ENCODE measurements at regions not wholly inside any gene's neighbourhood (a gene's known extent, or its start where the extent isn't known, plus 50 kb on each side); places are given as distances from the start of the nearest gene placed in this dataset.

- no peaks in the 10 kb centered on the region for H3K9me3 ChIP-seq
- H3K4me3 ChIP-seq, result no peak overlapping the region
- H3K27ac ChIP-seq, result no peak overlapping the region
- H3K4me1 ChIP-seq (ENCODE audit: control insufficient read depth in 1 of 2, low read depth in 2 of 2), result peaks cover 0 to 15% of the 10 kb centered on the region in 2 donors
- no peak for ATAC-seq (ENCODE audit: insufficient number of reproducible peaks, low FRiP score, low read depth)
- H3K27me3 ChIP-seq (replicated peaks; ENCODE audit: insufficient read depth), result no peaks in the 10 kb centered on the region
- no peaks in the 10 kb centered on the region for H3K36me3 ChIP-seq
- no peak for TF ChIP-seq CTCF (IDR thresholded peaks at IDR 0.05)
- no peak for DNase-seq (ENCODE audit: low spot score)
Measured at GRCh38 chr6:2510316-2510715, 240.4 kb downstream of the MYLK4 start.

- no peak for TF ChIP-seq CTCF (IDR thresholded peaks at IDR 0.05)
- peaks cover 0 to 15% of the 10 kb centered on the region in 2 donors for H3K4me1 ChIP-seq (ENCODE audit: control insufficient read depth in 1 of 2, low read depth in 2 of 2)
- ATAC-seq (ENCODE audit: insufficient number of reproducible peaks, low FRiP score, low read depth) (no peak), DNase-seq (ENCODE audit: low spot score) (no peak)
- no peak overlapping the region for H3K27ac ChIP-seq
- no peaks in the 10 kb centered on the region for H3K27me3 ChIP-seq (replicated peaks; ENCODE audit: insufficient read depth)
- no peaks in the 10 kb centered on the region for H3K9me3 ChIP-seq
- H3K4me3 ChIP-seq, result no peak overlapping the region
- H3K36me3 ChIP-seq, result no peaks in the 10 kb centered on the region
Measured at GRCh38 chr6:2509711-2510110, 241.0 kb downstream of the MYLK4 start.

- Histone ChIP-seq H3K36me3 (no peaks in the 10 kb centered on the region), H3K4me1 (ENCODE audit: control insufficient read depth in 1 of 2, low read depth in 2 of 2) (peaks cover 0 to 16% of the 10 kb centered on the region in 2 donors), H3K4me3 (no peak overlapping the region), H3K27me3 (replicated peaks; ENCODE audit: insufficient read depth) (no peaks in the 10 kb centered on the region), H3K27ac (no peak overlapping the region), H3K9me3 (no peaks in the 10 kb centered on the region)
- DNase-seq (ENCODE audit: low spot score), result no peak
- no peak for TF ChIP-seq CTCF (IDR thresholded peaks at IDR 0.05)
- ATAC-seq (ENCODE audit: insufficient number of reproducible peaks, low FRiP score, low read depth), result no peak
Measured at GRCh38 chr6:2508071-2508470, 242.7 kb downstream of the MYLK4 start.

GRCh38 chr6:2507521-2508037, 243.1 kb downstream of the MYLK4 start:
- H3K4me1 ChIP-seq (ENCODE audit: control insufficient read depth in 1 of 2, low read depth in 2 of 2), result peaks cover 2 to 21% of the 10 kb centered on the region in 2 donors
- ATAC-seq (ENCODE audit: insufficient number of reproducible peaks, low FRiP score, low read depth) (no peak), DNase-seq (ENCODE audit: low spot score) (no peak)
- H3K27me3 ChIP-seq (replicated peaks; ENCODE audit: insufficient read depth), result no peaks in the 10 kb centered on the region
- H3K4me3 ChIP-seq, result no peak overlapping the region
- H3K36me3 ChIP-seq, result no peaks in the 10 kb centered on the region
- H3K27ac ChIP-seq, result no peak overlapping the region
- TF ChIP-seq CTCF (IDR thresholded peaks at IDR 0.05), result no peak
- no peaks in the 10 kb centered on the region for H3K9me3 ChIP-seq

- no peak overlapping the region for H3K27ac ChIP-seq
- no peaks in the 10 kb centered on the region for H3K36me3 ChIP-seq
- no peak for DNase-seq (ENCODE audit: low spot score)
- H3K27me3 ChIP-seq (replicated peaks; ENCODE audit: insufficient read depth), result no peaks in the 10 kb centered on the region
- H3K4me3 ChIP-seq, result no peak overlapping the region
- no peak for TF ChIP-seq CTCF (IDR thresholded peaks at IDR 0.05)
- peaks cover 8 to 27% of the 10 kb centered on the region in 2 donors for H3K4me1 ChIP-seq (ENCODE audit: control insufficient read depth in 1 of 2, low read depth in 2 of 2)
- ATAC-seq (ENCODE audit: insufficient number of reproducible peaks, low FRiP score, low read depth), result no peak
- no peaks in the 10 kb centered on the region for H3K9me3 ChIP-seq
Measured at GRCh38 chr6:2507016-2507415, 243.7 kb downstream of the MYLK4 start.

Measured in thoracic aorta (tissue), 2 donors.